ENCODE measurements at regions not wholly inside any gene's neighbourhood (a gene's known extent, or its start where the extent isn't known, plus 50 kb on each side); places are given as distances from the start of the nearest gene placed in this dataset.

GRCh38 chr7:84336303-84336702 lies 141.7 kb upstream of the SEMA3A start:
- ATAC-seq = peak; percentile 45; the same call in 1 of the 3 replicates

GRCh38 chr7:84331616-84332015 lies 137.0 kb upstream of the SEMA3A start:
- TF ChIP-seq ISL1 (CRISPR knock-in tag; IDR thresholded peaks at IDR 0.05) (0 out of 2 replicates have a peak, but pooled peaks have one; percentile 0), ZFP3 (CRISPR knock-in tag; IDR thresholded peaks at IDR 0.05) (no peak), SNAI2 (CRISPR knock-in tag; IDR thresholded peaks at IDR 0.05) (no peak)
- ATAC-seq = no peak

More at GRCh38 chr7:84336303-84336702, 141.7 kb upstream of the SEMA3A start:
- TF ChIP-seq GLIS3 (CRISPR knock-in tag; IDR thresholded peaks at IDR 0.05) = no peak
- no peak for TF ChIP-seq CSRNP3 (CRISPR knock-in tag; IDR thresholded peaks at IDR 0.05)
- no peak for TF ChIP-seq BACH2 (CRISPR knock-in tag; IDR thresholded peaks at IDR 0.05; ENCODE audit: borderline replicate concordance)
- no peak for TF ChIP-seq PPARA (CRISPR knock-in tag; IDR thresholded peaks at IDR 0.05; ENCODE audit: borderline replicate concordance)
- TF ChIP-seq POU6F1 (CRISPR knock-in tag; IDR thresholded peaks at IDR 0.05; ENCODE audit: borderline replicate concordance, low read depth) = no peak
- no peak for TF ChIP-seq ISL1 (CRISPR knock-in tag; IDR thresholded peaks at IDR 0.05)
- TF ChIP-seq SNAI2 (CRISPR knock-in tag; IDR thresholded peaks at IDR 0.05) = no peak
- no peak for TF ChIP-seq ZFP3 (CRISPR knock-in tag; IDR thresholded peaks at IDR 0.05)
- TF ChIP-seq ZC3H10 (CRISPR knock-in tag; IDR thresholded peaks at IDR 0.05) = no peak
- TF ChIP-seq PATZ1 (CRISPR knock-in tag; IDR thresholded peaks at IDR 0.05; ENCODE audit: borderline replicate concordance) = no peak
- TF ChIP-seq ESRRG (CRISPR knock-in tag; IDR thresholded peaks at IDR 0.05) = no peak
- TF ChIP-seq CREB5 (CRISPR knock-in tag; IDR thresholded peaks at IDR 0.05; ENCODE audit: low read depth) = no peak
- TF ChIP-seq OSR1 (CRISPR knock-in tag; IDR thresholded peaks at IDR 0.05) = no peak

- no peak for ATAC-seq
- TF ChIP-seq ZNF70 (CRISPR knock-in tag; IDR thresholded peaks at IDR 0.05) (no peak), PATZ1 (CRISPR knock-in tag; IDR thresholded peaks at IDR 0.05; ENCODE audit: borderline replicate concordance) (no peak), ZC3H10 (CRISPR knock-in tag; IDR thresholded peaks at IDR 0.05) (no peak), ESRRG (CRISPR knock-in tag; IDR thresholded peaks at IDR 0.05) (no peak), SNAI2 (CRISPR knock-in tag; IDR thresholded peaks at IDR 0.05) (no peak), POU6F1 (CRISPR knock-in tag; IDR thresholded peaks at IDR 0.05; ENCODE audit: borderline replicate concordance, low read depth) (no peak), ARNTL (CRISPR knock-in tag; IDR thresholded peaks at IDR 0.05; ENCODE audit: borderline replicate concordance, low read depth) (no peak), ZNF8 (CRISPR knock-in tag; IDR thresholded peaks at IDR 0.05) (no peak), BACH2 (CRISPR knock-in tag; IDR thresholded peaks at IDR 0.05; ENCODE audit: borderline replicate concordance) (no peak), TSHZ2 (CRISPR knock-in tag; IDR thresholded peaks at IDR 0.05) (no peak), CREB5 (CRISPR knock-in tag; IDR thresholded peaks at IDR 0.05; ENCODE audit: low read depth) (no peak), TOX (CRISPR knock-in tag; IDR thresholded peaks at IDR 0.05; ENCODE audit: borderline replicate concordance) (no peak), CSRNP3 (CRISPR knock-in tag; IDR thresholded peaks at IDR 0.05) (no peak), ISL1 (CRISPR knock-in tag; IDR thresholded peaks at IDR 0.05) (no peak), RARB (CRISPR knock-in tag; IDR thresholded peaks at IDR 0.05) (no peak), PPARA (CRISPR knock-in tag; IDR thresholded peaks at IDR 0.05; ENCODE audit: borderline replicate concordance) (no peak), CSDC2 (CRISPR knock-in tag; IDR thresholded peaks at IDR 0.05) (no peak), OSR1 (CRISPR knock-in tag; IDR thresholded peaks at IDR 0.05) (no peak)
These were observed 134.0 kb upstream of the SEMA3A start for GRCh38 chr7:84328571-84328970.
